WERI-Rb-1 (cell line): ENCODE measurements at regions not wholly inside any gene's neighbourhood (a gene's known extent, or its start where the extent isn't known, plus 50 kb on each side); places are given as distances from the start of the nearest gene placed in this dataset.

ENCODE experiments used
- DNase-seq: peaks from one replicate; pipeline ENCODE4 v3.0.0-alpha.2; 2020
- H3K27ac ChIP-seq: fragments of 250-450 bp; sonication (Bioruptor Pico); 2 replicates; pipeline ENCODE4 v1.5.1; 2020; ENCODE audit warnings: mild to moderate bottlenecking, moderate library complexity
- H3K27me3 ChIP-seq: fragments of 250-450 bp; sonication (Bioruptor Pico); 2 replicates; pipeline ENCODE4 v1.5.1; 2021; ENCODE audit warnings: mild to moderate bottlenecking, low read depth, moderate library complexity; ENCODE audit not compliant: insufficient read depth, severe bottlenecking
- H3K36me3 ChIP-seq: fragments of 250-450 bp; sonication (Bioruptor Pico); 2 replicates; pipeline ENCODE4 v1.5.1; 2020; ENCODE audit warnings: mild to moderate bottlenecking, moderate library complexity
- H3K4me3 ChIP-seq: 2 replicates; pipeline ENCODE4 v1.5.1; 2011; ENCODE audit warnings: low read depth, mild to moderate bottlenecking, control low read depth, low read length
- H3K9me3 ChIP-seq: fragments of 250-450 bp; sonication (Bioruptor Pico); 2 replicates; pipeline ENCODE4 v1.5.1; 2021; ENCODE audit warnings: mild to moderate bottlenecking, moderate library complexity; ENCODE audit not compliant: severe bottlenecking
- TF ChIP-seq, protein P1 (sequence below): IDR thresholded peaks from 2 replicates; pipeline ENCODE4 v1.5.1; 2011; ENCODE audit warnings: low read depth, mild to moderate bottlenecking, control low read depth, inconsistent platforms, low read length

DNA sequence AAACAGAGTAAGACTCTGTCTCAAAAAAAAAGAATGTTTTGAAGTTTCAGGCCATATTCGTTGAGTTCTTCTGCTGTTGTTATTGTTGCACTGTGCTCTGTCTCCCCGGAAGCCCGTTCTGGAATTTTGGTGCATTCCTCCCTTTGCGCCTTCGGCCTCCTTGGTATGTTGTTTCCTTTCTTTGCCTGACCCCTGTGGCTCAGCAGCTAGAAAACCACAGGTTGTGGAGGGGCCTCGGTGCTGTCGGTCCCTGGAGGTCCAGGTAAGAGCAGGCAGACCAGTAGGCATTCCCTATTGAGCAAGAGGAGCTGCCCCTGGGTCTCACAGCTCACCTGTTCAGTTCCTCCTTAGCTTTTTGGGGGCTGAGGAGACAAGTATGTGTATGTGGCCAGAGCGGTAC lies 51.0 kb upstream of the DLG1 start:
- no peak overlapping the region for H3K27ac ChIP-seq
- no peaks in the 10 kb centered on the region for H3K27me3 ChIP-seq
- TF ChIP-seq, protein P1, sequence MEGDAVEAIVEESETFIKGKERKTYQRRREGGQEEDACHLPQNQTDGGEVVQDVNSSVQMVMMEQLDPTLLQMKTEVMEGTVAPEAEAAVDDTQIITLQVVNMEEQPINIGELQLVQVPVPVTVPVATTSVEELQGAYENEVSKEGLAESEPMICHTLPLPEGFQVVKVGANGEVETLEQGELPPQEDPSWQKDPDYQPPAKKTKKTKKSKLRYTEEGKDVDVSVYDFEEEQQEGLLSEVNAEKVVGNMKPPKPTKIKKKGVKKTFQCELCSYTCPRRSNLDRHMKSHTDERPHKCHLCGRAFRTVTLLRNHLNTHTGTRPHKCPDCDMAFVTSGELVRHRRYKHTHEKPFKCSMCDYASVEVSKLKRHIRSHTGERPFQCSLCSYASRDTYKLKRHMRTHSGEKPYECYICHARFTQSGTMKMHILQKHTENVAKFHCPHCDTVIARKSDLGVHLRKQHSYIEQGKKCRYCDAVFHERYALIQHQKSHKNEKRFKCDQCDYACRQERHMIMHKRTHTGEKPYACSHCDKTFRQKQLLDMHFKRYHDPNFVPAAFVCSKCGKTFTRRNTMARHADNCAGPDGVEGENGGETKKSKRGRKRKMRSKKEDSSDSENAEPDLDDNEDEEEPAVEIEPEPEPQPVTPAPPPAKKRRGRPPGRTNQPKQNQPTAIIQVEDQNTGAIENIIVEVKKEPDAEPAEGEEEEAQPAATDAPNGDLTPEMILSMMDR = no peak
- no peak overlapping the region for H3K4me3 ChIP-seq
- H3K9me3 ChIP-seq = no peaks in the 10 kb centered on the region
- no peaks in the 10 kb centered on the region for H3K36me3 ChIP-seq
- DNase-seq = no peak
